Tibial nerve (tissue), 4 donors: ENCODE measurements at regions not wholly inside any gene's neighbourhood (a gene's known extent, or its start where the extent isn't known, plus 50 kb on each side); places are given as distances from the start of the nearest gene placed in this dataset.

Source experiments
- CTCF ChIP-seq, 5 experiments: fragments of 200-600 bp in 3 of 5; fragments of 450-650 bp in 2 of 5; sonication (generic) in 3 of 5; IDR thresholded peaks; one replicate each; pipeline ENCODE4 v1.5.1; 2016 to 2019; ENCODE audit warnings: antibody characterized with exemption in 5 of 5, mild to moderate bottlenecking in 3 of 5, moderate library complexity in 2 of 5
- EP300 ChIP-seq, 2 donors: sonication (generic); formaldehyde crosslinking; IDR thresholded peaks; one replicate each; pipeline ENCODE4 v1.6.1; 2017; ENCODE audit warnings: antibody characterized with exemption in 2 of 2, mild to moderate bottlenecking in 1 of 2
- POLR2A ChIP-seq, 2 donors: fragments of 450-650 bp; IDR thresholded peaks; one replicate each; pipeline ENCODE4 v1.6.1; 2017; ENCODE audit warnings: antibody characterized with exemption in 2 of 2, mild to moderate bottlenecking in 2 of 2, moderate library complexity in 2 of 2

DNA sequence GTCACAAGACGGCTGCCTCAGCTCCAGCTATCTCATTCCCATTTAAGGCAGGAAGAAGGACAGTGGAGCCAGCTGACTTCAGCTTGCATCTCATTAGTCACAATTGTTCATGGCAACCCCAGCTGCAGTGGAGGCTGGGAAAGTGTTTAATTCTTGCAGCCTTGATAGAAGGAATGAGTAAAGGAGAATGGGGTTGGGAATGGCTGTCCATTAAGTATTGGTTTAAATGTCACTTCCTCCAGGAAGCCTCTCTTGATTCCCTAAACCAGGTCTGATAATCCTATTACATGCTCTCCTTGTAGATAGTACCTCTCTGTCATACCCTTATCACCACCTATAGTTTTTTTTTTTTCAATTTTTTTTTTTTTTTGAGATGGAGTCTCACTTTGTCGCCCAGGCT lies 166.4 kb downstream of the TFAP2C start:
- TF ChIP-seq CTCF (IDR thresholded peaks at IDR 0.05) (no peak), EP300 (IDR thresholded peaks at IDR 0.05) (no peak), POLR2A (IDR thresholded peaks at IDR 0.05) (no peak)
